Heart left ventricle (tissue), 16 donors: ENCODE measurements at regions not wholly inside any gene's neighbourhood (a gene's known extent, or its start where the extent isn't known, plus 50 kb on each side); places are given as distances from the start of the nearest gene placed in this dataset.

Source experiments
- ATAC-seq, 4 donors: fragments of 200-7000 bp; cut with Tn5 transposase; one replicate each; pipeline ENCODE4 v1.9.1; 2020 to 2022; ENCODE audit warnings: moderate library complexity in 4 of 4, mild to moderate bottlenecking in 3 of 4, moderate number of reproducible peaks in 1 of 4
- DNase-seq, 5 donors: peaks; one replicate each; pipeline ENCODE4 v3.0.0-alpha.2; 2020
- H3K27ac ChIP-seq, 12 donors: fragments of 200-600 bp; sonication (generic) in 4 of 12; one replicate each; pipeline versions ENCODE4 v1.5.0 to v1.8.0; 2016 to 2022; ENCODE audit warnings: mild to moderate bottlenecking in 2 of 12
- H3K27me3 ChIP-seq, 9 donors: fragments of 200-600 bp; sonication (generic) in 2 of 9; one replicate each; pipeline versions ENCODE4 v1.5.1 to v1.8.0; 2016 to 2022; ENCODE audit warnings: mild to moderate bottlenecking in 3 of 9
- H3K36me3 ChIP-seq, 9 donors: fragments of 200-600 bp; sonication (generic) in 2 of 9; one replicate each; pipeline versions ENCODE4 v1.5.0 to v1.8.0; 2018 to 2022; ENCODE audit warnings: mild to moderate bottlenecking in 2 of 9
- H3K4me1 ChIP-seq, 12 donors: fragments of 200-600 bp; sonication (generic) in 4 of 12; one replicate each; pipeline versions ENCODE4 v1.5.0 to v1.8.0; 2016 to 2022; ENCODE audit warnings: mild to moderate bottlenecking in 3 of 12
- H3K4me3 ChIP-seq, 12 donors: fragments of 200-600 bp; sonication (generic) in 4 of 12; one replicate each; pipeline versions ENCODE4 v1.5.0 to v1.8.0; 2017 to 2022; ENCODE audit warnings: mild to moderate bottlenecking in 9 of 12, moderate library complexity in 4 of 12
- H3K9me3 ChIP-seq, 12 donors: fragments of 200-600 bp; sonication (generic) in 4 of 12; one replicate each; pipeline versions ENCODE4 v1.5.0 to v1.8.0; 2016 to 2022; ENCODE audit warnings: mild to moderate bottlenecking in 1 of 12
- POLR2A ChIP-seq, 2 donors: fragments of 450-650 bp; IDR thresholded peaks; one replicate each; pipeline ENCODE4 v1.6.1; 2017; ENCODE audit warnings: antibody characterized with exemption in 2 of 2, mild to moderate bottlenecking in 2 of 2, moderate library complexity in 2 of 2
- WGBS, 4 donors: extraction: QIAGEN DNeasy Blood & Tissue Kit in 2 of 4; methylation state at CpG; one replicate each; pipeline versions ENCODE4 v1.1.5 to v1.1.7; 2013 to 2018; 5-methylcytosine and 5-hydroxymethylcytosine counted together
- intact Hi-C, 10 donors: fragments of 100-400 bp; cut with DNase I; formaldehyde crosslinking; loops; one replicate each; pipeline versions ENCODE4 v1.11.1 to v1.14.2; 2022
- TF ChIP-seq, protein P1 (sequence below), 12 donors: fragments of 200-600 bp; sonication (generic) in 4 of 12; IDR thresholded peaks; one replicate each; pipeline versions ENCODE4 v1.5.0 to v1.8.0; 2018 to 2022; ENCODE audit warnings: antibody characterized with exemption in 12 of 12, mild to moderate bottlenecking in 5 of 12
- donor health status: ischemic (EF 13 %, LVEDD 7.1; RV severe dilation, severe dysfunction).
- donor health status: healthy with polysubstance abuse.
- donor health status: DM: no; HTN: yes; CAD: no.
- donor health status: DM: no; HTN: no; CAD: no.
- donor health status: ischemic (EF 25% LVEDD 6.9; RV normal size, moderate dysfunction).
- donor health status: ischemic (EF 25% LVEDD 5.7; RV mildly dilated, moderate dysfunction).
- donor health status: healthy.
- donor health status: DM: yes; HTN: yes; CAD: no.
- donor health status: ischemic (EF 35%, LVEDD 5.7; RV mildly dilated, moderate dysfunction).
- donor health status: nonischemic (EF 11% LVEDD 7.7; RV severe dilation, severe dysfunction).
- donor health status: DM: yes; HTN: yes; CAD: no.
- donor health status: PGD.
- donor health status: ischemic (EF 29% LVEDD 5.4; RV normal size, mild dysfunction).
- donor health status: nonischemic (EF 23%, LVEDD 6.1; RV moderate dilation, normal function).

GRCh38 chr6:165762876-165763275 is 99.8 kb upstream of the PDE10A start:
- intact Hi-C loops = no loop called here
- H3K4me1 ChIP-seq = peaks cover 0 to 12% (median 2%) of the 10 kb centered on the region in 12 donors
- WGBS, 4 donors = 82 to 94% (median 87%) methylated on average over 6 of the region's 6 CpGs

DNA sequence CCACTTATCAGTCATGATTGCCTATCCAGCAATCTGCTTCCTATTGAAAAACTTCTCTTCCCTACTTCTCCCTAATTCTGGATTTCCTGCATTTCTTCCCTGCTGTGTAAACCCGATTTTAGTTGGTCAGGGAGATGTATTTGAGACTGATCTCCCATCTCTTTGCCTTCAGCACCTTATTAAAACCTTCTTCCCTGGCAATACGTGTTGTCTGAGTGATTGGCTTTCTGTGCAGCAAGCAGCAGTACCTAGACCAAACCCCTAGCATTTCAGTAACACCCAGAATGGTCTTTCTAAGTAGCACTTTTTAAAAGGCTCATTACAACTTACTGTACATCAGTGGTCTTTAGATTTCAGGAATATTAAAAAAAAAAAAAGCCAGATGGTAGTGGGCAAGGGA is 99.1 kb upstream of the PDE10A start:
- intact Hi-C loops = no loop called here

More at GRCh38 chr6:165762876-165763275, 99.8 kb upstream of the PDE10A start:
- DNase-seq (no peak), ATAC-seq (no peak)
- TF ChIP-seq, protein P1, sequence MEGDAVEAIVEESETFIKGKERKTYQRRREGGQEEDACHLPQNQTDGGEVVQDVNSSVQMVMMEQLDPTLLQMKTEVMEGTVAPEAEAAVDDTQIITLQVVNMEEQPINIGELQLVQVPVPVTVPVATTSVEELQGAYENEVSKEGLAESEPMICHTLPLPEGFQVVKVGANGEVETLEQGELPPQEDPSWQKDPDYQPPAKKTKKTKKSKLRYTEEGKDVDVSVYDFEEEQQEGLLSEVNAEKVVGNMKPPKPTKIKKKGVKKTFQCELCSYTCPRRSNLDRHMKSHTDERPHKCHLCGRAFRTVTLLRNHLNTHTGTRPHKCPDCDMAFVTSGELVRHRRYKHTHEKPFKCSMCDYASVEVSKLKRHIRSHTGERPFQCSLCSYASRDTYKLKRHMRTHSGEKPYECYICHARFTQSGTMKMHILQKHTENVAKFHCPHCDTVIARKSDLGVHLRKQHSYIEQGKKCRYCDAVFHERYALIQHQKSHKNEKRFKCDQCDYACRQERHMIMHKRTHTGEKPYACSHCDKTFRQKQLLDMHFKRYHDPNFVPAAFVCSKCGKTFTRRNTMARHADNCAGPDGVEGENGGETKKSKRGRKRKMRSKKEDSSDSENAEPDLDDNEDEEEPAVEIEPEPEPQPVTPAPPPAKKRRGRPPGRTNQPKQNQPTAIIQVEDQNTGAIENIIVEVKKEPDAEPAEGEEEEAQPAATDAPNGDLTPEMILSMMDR (IDR thresholded peaks at IDR 0.05) = no peak
- no peak for TF ChIP-seq POLR2A (IDR thresholded peaks at IDR 0.05)
- peaks cover 0 to 16% (median 0%) of the 10 kb centered on the region in 12 donors for H3K9me3 ChIP-seq
- no peaks in the 10 kb centered on the region for H3K36me3 ChIP-seq
- peaks cover 0 to 3% (median 0%) of the 10 kb centered on the region in 9 donors for H3K27me3 ChIP-seq
- no peak overlapping the region for H3K4me3 ChIP-seq
- H3K27ac ChIP-seq = no peak overlapping the region

GRCh38 chr6:165760803-165761185 is 97.8 kb upstream of the PDE10A start:
- TF ChIP-seq, protein P1 (IDR thresholded peaks at IDR 0.05) = no peak
- no peak for TF ChIP-seq POLR2A (IDR thresholded peaks at IDR 0.05)
- H3K4me3 ChIP-seq = no peak overlapping the region
- H3K9me3 ChIP-seq = peaks cover 0 to 16% (median 0%) of the 10 kb centered on the region in 12 donors
- no peaks in the 10 kb centered on the region for H3K36me3 ChIP-seq
- ATAC-seq = no peak
- WGBS, 4 donors = 91 to 94% (median 94%) methylated on average over 8 of the region's 8 CpGs
- peaks cover 0 to 3% (median 0%) of the 10 kb centered on the region in 9 donors for H3K27me3 ChIP-seq
- no peak overlapping the region for H3K27ac ChIP-seq
- no peak for DNase-seq
- intact Hi-C loops = no loop called here
- peaks cover 0 to under 1% (median 0%) of the 10 kb centered on the region in 12 donors for H3K4me1 ChIP-seq

More for the DNA sequence above, 99.1 kb upstream of the PDE10A start:
- Histone ChIP-seq H3K9me3 (peaks cover 0 to 16% (median 0%) of the 10 kb centered on the region in 12 donors), H3K27me3 (peaks cover 0 to 3% (median 0%) of the 10 kb centered on the region in 9 donors), H3K36me3 (no peaks in the 10 kb centered on the region), H3K27ac (no peak overlapping the region), H3K4me3 (no peak overlapping the region), H3K4me1 (peaks cover 0 to 7% (median 1%) of the 10 kb centered on the region in 12 donors)
- ATAC-seq (no peak), DNase-seq (no peak)
- no peak for TF ChIP-seq POLR2A (IDR thresholded peaks at IDR 0.05)
- TF ChIP-seq, protein P1 (IDR thresholded peaks at IDR 0.05) = no peak
- 81 to 88% (median 84%) methylated on average over 2 of the region's 2 CpGs for WGBS, 4 donors

DNA sequence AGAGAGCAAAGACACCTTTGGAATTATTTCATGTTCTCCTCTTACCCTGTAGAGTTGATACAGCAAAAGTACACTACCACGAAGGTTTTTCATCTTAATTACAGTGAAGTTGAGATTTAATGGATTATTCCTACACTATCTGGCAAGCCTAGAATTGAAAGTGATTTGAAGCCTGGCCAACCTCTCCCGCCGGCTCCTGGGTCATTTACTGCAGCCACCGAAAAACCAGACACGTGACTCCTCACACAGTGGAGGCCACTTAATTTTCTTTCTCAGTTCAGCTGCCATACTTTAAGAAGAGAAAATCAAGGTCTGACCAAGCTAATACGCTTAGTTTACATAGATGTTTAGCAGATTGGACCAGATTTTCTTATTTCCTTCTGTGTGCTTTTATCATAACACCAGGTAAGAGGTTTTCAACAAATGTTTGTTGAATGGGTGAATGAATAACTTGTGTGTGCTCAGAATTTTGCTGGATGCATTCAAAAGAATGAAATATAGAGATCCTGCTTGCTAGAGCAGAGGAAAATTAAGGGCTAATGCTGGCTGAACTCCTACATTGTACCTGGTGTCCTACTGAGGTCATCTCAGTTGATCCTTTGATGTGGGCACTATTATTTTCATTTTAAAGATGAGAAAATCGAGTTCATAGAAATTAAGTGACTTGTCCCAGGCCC is 97.2 kb upstream of the PDE10A start:
- Histone ChIP-seq H3K27me3 (peaks cover 0 to 3% (median 0%) of the 10 kb centered on the region in 9 donors), H3K36me3 (no peaks in the 10 kb centered on the region), H3K27ac (no peak overlapping the region), H3K4me1 (no peaks in the 10 kb centered on the region), H3K9me3 (peaks cover 0 to 16% (median 0%) of the 10 kb centered on the region in 12 donors), H3K4me3 (no peak overlapping the region)
- TF ChIP-seq, protein P1 (IDR thresholded peaks at IDR 0.05) = no peak
- TF ChIP-seq POLR2A (IDR thresholded peaks at IDR 0.05) = no peak
- DNase-seq (no peak), ATAC-seq (no peak)
- intact Hi-C loops = no loop called here
- WGBS, 4 donors = 91 to 93% (median 91%) methylated on average over 7 of the region's 7 CpGs
